Nephron (organoid): ENCODE measurements at regions not wholly inside any gene's neighbourhood (a gene's known extent, or its start where the extent isn't known, plus 50 kb on each side); places are given as distances from the start of the nearest gene placed in this dataset.

Source experiments
- H3K27ac Mint-ChIP-seq, 3 experiments: 2 replicates each; pipeline ENCODE4 v1.8.0; 2020; ENCODE audit warnings: mixed read lengths in 3 of 3, mild to moderate bottlenecking in 2 of 3, moderate library complexity in 1 of 3
- H3K27me3 Mint-ChIP-seq: 2 replicates; pipeline ENCODE4 v1.8.0; 2021; ENCODE audit warnings: low read depth, mild to moderate bottlenecking, moderate library complexity, mixed read lengths
- H3K36me3 Mint-ChIP-seq: 2 replicates; pipeline ENCODE4 v1.8.0; 2020; ENCODE audit warnings: low read depth, mixed read lengths
- H3K4me1 Mint-ChIP-seq: 2 replicates; pipeline ENCODE4 v1.8.0; 2020; ENCODE audit warnings: mixed read lengths
- H3K4me3 Mint-ChIP-seq, 3 experiments: 2 replicates each; pipeline ENCODE4 v1.8.0; 2020; ENCODE audit warnings: mild to moderate bottlenecking in 3 of 3, mixed read lengths in 3 of 3, moderate library complexity in 2 of 3
- H3K9me3 Mint-ChIP-seq: 2 replicates; pipeline ENCODE4 v1.8.0; 2020; ENCODE audit warnings: mixed read lengths
- TF ChIP-seq, protein P1 (sequence below), 3 experiments: fragments of 200-600 bp; sonication (generic); IDR thresholded peaks; one replicate each; pipeline ENCODE4 v1.5.0; 2021; ENCODE audit warnings: antibody characterized with exemption in 3 of 3; ENCODE audit not compliant: unreplicated experiment in 3 of 3

DNA sequence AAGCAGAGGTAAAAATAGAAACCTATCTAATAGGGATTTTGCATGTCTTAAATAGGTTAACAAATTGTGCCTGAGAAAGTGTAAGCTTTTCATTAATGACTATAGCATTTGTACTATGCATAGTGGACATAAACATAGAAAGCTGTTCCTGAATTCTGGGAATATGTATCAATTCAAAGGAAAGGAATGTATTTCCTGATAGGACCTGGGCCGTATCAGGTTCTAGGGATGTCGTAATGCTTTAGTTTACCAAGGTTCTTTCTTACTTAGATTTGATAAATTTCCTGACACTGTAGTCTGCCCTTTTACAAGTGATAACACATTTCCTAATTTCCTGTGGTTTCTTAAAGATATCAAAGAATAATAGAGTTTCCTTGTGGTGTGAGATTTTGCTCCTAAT, 191.3 kb downstream of the CDH7 start:
- no peaks in the 10 kb centered on the region for H3K36me3 Mint-ChIP-seq
- no peaks in the 10 kb centered on the region for H3K27me3 Mint-ChIP-seq

DNA sequence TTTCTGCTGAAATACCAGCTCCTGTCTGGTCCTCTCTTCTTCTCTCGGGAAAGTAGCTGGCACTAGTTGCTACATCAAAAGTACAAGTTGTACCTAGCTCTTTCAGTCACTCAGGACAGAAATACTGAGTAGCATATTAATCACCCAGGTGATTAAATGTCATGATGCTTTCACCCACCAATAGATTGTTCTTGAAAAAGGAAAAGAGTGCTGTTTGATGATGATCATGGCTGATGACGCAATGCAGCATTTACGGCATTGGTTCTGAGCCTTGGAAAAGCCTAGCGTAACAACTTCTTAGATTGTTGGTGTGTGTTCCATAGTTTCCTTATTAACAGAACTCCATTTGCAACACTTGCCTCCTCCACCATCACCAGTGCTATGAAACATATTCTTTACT, 190.7 kb downstream of the CDH7 start:
- TF ChIP-seq, protein P1, sequence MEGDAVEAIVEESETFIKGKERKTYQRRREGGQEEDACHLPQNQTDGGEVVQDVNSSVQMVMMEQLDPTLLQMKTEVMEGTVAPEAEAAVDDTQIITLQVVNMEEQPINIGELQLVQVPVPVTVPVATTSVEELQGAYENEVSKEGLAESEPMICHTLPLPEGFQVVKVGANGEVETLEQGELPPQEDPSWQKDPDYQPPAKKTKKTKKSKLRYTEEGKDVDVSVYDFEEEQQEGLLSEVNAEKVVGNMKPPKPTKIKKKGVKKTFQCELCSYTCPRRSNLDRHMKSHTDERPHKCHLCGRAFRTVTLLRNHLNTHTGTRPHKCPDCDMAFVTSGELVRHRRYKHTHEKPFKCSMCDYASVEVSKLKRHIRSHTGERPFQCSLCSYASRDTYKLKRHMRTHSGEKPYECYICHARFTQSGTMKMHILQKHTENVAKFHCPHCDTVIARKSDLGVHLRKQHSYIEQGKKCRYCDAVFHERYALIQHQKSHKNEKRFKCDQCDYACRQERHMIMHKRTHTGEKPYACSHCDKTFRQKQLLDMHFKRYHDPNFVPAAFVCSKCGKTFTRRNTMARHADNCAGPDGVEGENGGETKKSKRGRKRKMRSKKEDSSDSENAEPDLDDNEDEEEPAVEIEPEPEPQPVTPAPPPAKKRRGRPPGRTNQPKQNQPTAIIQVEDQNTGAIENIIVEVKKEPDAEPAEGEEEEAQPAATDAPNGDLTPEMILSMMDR (IDR thresholded peaks at IDR 0.05; ENCODE audit: unreplicated experiment in 3 of 3) = no peak

More for the DNA sequence above, 191.3 kb downstream of the CDH7 start:
- Mint-ChIP-seq H3K9me3 (no peaks in the 10 kb centered on the region), H3K4me3 (no peak overlapping the region), H3K27ac (no peak overlapping the region), H3K4me1 (no peaks in the 10 kb centered on the region)
- TF ChIP-seq, protein P1 (IDR thresholded peaks at IDR 0.05; ENCODE audit: unreplicated experiment in 3 of 3) = no peak

More for the DNA sequence above, 190.7 kb downstream of the CDH7 start:
- Mint-ChIP-seq H3K27me3 (no peaks in the 10 kb centered on the region), H3K9me3 (no peaks in the 10 kb centered on the region), H3K4me3 (no peak overlapping the region), H3K27ac (no peak overlapping the region), H3K36me3 (no peaks in the 10 kb centered on the region), H3K4me1 (no peaks in the 10 kb centered on the region)
